ENCODE measurements at regions not wholly inside any gene's neighbourhood (a gene's known extent, or its start where the extent isn't known, plus 50 kb on each side); places are given as distances from the start of the nearest gene placed in this dataset.
"Not testable (repeated sequence)": the region's sequence is repeated elsewhere in the genome, so short reads cannot be mapped to it uniquely, and the experiment has no call there.

DNA sequence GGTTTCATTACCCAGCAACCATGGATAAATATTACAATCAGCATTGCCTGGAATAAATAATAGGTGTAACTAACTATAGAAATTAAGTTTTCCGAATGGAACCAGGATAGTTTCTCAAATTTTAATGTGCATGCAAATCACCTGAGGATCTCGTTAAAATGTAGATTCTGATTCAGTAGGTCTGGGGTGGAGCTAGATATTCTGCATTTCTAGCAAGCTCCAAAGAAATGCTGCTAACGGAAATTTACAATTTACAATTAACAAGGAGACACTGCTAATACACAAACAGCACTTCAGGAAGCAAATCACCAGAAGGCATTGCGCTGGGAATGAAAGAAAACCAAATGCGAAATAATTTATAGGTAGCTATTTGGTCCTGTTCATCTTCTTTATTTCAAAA, 597.5 kb upstream of the KLF12 start:
- no peaks in the 10 kb centered on the region for H3F3A ChIP-seq (ENCODE audit: control insufficient read depth, insufficient read depth)
- no peaks in the 10 kb centered on the region for H4K20me1 ChIP-seq (ENCODE audit: control insufficient read depth, insufficient read depth, low read depth, low read length)
- H3K4me2 ChIP-seq (ENCODE audit: low read length) = no peak overlapping the region
- H3K79me2 ChIP-seq (ENCODE audit: control insufficient read depth, low read length) = no peaks in the 10 kb centered on the region
- no peaks in the 10 kb centered on the region for H3K36me3 ChIP-seq (ENCODE audit: control insufficient read depth, low read length)
- no peaks in the 10 kb centered on the region for H3K27me3 ChIP-seq (ENCODE audit: control insufficient read depth, low read length)
- no peaks in the 10 kb centered on the region for H3K9me3 ChIP-seq (ENCODE audit: control insufficient read depth, insufficient read depth, low read length)
- H3K4me3 ChIP-seq (ENCODE audit: low read length) = no peak overlapping the region
- no peaks in the 10 kb centered on the region for H3K4me1 ChIP-seq (ENCODE audit: control insufficient read depth, low read length)
- TF ChIP-seq, protein P1, sequence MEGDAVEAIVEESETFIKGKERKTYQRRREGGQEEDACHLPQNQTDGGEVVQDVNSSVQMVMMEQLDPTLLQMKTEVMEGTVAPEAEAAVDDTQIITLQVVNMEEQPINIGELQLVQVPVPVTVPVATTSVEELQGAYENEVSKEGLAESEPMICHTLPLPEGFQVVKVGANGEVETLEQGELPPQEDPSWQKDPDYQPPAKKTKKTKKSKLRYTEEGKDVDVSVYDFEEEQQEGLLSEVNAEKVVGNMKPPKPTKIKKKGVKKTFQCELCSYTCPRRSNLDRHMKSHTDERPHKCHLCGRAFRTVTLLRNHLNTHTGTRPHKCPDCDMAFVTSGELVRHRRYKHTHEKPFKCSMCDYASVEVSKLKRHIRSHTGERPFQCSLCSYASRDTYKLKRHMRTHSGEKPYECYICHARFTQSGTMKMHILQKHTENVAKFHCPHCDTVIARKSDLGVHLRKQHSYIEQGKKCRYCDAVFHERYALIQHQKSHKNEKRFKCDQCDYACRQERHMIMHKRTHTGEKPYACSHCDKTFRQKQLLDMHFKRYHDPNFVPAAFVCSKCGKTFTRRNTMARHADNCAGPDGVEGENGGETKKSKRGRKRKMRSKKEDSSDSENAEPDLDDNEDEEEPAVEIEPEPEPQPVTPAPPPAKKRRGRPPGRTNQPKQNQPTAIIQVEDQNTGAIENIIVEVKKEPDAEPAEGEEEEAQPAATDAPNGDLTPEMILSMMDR (IDR thresholded peaks at IDR 0.05; ENCODE audit: low read depth, low read length, poor library complexity, severe bottlenecking) = no peak
- H3K27ac ChIP-seq (ENCODE audit: low read depth, low read length) = no peak overlapping the region
- no peaks in the 10 kb centered on the region for H3K9me2 ChIP-seq (replicated peaks; ENCODE audit: control insufficient read depth, low read length)

DNA sequence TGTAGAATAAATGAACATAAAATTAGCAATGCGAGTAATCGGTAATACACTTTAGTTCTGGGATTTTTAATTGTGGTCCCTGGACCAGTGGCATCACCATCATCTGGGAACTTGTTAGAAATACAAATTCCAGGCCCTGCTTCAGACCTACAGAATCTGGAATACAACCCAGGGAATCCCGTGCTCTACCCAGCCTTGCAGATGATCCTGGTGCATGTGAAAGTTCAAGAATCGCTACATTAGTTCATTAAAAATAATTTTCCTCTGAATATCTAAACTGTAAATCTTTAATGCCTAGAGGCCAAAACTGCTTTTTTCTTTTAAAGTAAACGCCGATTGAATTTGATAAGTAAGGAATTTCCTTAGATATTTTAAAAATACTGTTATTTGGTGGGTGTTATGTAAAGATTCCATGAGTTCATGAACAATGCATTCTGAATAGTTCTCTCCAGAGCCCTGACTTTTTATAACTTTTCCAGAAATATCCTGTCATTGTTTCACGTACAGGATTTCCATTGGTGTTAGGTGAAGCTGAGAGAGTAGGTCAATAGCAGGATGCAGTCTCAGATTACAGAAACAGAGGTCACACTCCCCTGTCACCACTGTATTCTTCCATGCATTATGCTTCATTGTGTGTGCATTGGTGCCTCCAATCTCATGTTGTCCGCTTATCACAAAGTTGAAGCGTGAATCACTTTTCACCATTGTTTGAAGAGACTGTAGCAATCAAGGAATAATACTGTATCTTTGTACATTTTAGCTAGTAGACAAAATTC, 596.5 kb upstream of the KLF12 start:
- Histone ChIP-seq H3K36me3 (ENCODE audit: control insufficient read depth, low read length) (no peaks in the 10 kb centered on the region), H3K4me2 (ENCODE audit: low read length) (no peak overlapping the region), H4K20me1 (ENCODE audit: control insufficient read depth, insufficient read depth, low read depth, low read length) (no peaks in the 10 kb centered on the region), H3F3A (ENCODE audit: control insufficient read depth, insufficient read depth) (no peaks in the 10 kb centered on the region), H3K27me3 (ENCODE audit: control insufficient read depth, low read length) (no peaks in the 10 kb centered on the region), H3K9me3 (ENCODE audit: control insufficient read depth, insufficient read depth, low read length) (no peaks in the 10 kb centered on the region), H3K9me2 (replicated peaks; ENCODE audit: control insufficient read depth, low read length) (no peaks in the 10 kb centered on the region), H3K27ac (ENCODE audit: low read depth, low read length) (no peak overlapping the region), H3K79me2 (ENCODE audit: control insufficient read depth, low read length) (no peaks in the 10 kb centered on the region), H3K4me1 (ENCODE audit: control insufficient read depth, low read length) (no peaks in the 10 kb centered on the region), H3K4me3 (ENCODE audit: low read length) (no peak overlapping the region)
- no peak for TF ChIP-seq EZH2phosphoT487 (IDR thresholded peaks at IDR 0.05; ENCODE audit: borderline replicate concordance, low read length)
- TF ChIP-seq, protein P1 (IDR thresholded peaks at IDR 0.05; ENCODE audit: low read depth, low read length, poor library complexity, severe bottlenecking) = no peak

DNA sequence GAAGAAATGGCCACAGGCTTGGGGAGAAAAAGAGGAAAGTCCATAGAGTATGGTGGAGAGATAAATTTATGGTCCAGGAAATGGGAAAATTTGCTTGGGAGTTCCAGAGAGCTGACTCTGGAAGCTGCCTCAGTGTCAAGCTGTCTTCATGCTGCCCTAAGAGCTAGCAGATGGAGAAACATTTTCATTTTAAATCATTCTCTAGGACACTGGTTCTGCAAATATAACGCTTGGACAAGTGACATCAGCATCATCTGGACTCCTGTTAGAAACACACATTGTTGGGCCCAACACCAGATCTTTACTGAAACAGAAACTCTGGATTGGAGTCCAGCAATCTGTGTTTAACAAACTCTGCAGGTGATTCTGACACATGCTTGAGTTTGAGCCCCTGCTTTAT, 592.0 kb upstream of the KLF12 start:
- Histone ChIP-seq H3K79me2 (ENCODE audit: control insufficient read depth, low read length) (no peaks in the 10 kb centered on the region), H3K27me3 (ENCODE audit: control insufficient read depth, low read length) (no peaks in the 10 kb centered on the region), H3K4me1 (ENCODE audit: control insufficient read depth, low read length) (no peaks in the 10 kb centered on the region), H3K4me3 (ENCODE audit: low read length) (no peak overlapping the region), H3K9me3 (ENCODE audit: control insufficient read depth, insufficient read depth, low read length) (no peaks in the 10 kb centered on the region), H3K4me2 (ENCODE audit: low read length) (no peak overlapping the region), H3K27ac (ENCODE audit: low read depth, low read length) (no peak overlapping the region), H3K36me3 (ENCODE audit: control insufficient read depth, low read length) (no peaks in the 10 kb centered on the region), H4K20me1 (ENCODE audit: control insufficient read depth, insufficient read depth, low read depth, low read length) (no peaks in the 10 kb centered on the region), H3F3A (ENCODE audit: control insufficient read depth, insufficient read depth) (no peaks in the 10 kb centered on the region), H3K9me2 (replicated peaks; ENCODE audit: control insufficient read depth, low read length) (no peaks in the 10 kb centered on the region)
- TF ChIP-seq, protein P1 (IDR thresholded peaks at IDR 0.05; ENCODE audit: low read depth, low read length, poor library complexity, severe bottlenecking) = no peak
- TF ChIP-seq EZH2phosphoT487 (IDR thresholded peaks at IDR 0.05; ENCODE audit: borderline replicate concordance, low read length) = no peak

DNA sequence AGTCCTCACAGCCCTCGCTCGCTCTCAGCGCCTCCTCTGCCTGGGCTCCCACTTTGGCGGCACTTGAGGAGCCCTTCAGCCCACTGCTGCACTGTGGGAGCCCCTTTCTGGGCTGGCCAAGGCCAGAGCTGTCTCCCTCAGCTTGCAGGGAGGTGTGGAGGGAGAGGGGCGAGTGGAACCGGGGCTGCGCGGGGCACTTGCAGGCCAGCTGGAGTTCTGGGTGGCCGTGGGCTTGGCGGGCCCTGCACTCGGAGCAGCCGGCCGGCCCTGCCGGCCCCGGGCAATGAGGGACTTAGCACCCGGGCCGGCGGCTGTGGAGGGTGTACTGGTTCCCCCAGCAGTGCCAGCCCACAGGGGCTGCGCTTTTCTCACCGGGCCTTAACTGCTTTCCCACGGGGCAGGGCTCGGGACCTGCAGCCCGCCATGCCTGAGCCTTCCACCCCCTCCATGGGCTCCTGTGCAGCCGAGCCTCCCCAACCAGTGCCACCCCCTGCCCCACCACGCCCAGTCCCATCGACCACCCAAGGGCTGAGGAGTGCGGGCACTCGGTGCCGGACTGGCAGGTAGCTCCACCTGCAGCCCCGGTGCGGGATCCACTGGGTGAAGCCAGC, 584.1 kb upstream of the KLF12 start:
- H3K4me2 ChIP-seq (ENCODE audit: low read length); H3K4me3 ChIP-seq (ENCODE audit: low read length); H3K4me1 ChIP-seq (ENCODE audit: control insufficient read depth, low read length); H4K20me1 ChIP-seq (ENCODE audit: control insufficient read depth, insufficient read depth, low read depth, low read length); H3K36me3 ChIP-seq (ENCODE audit: control insufficient read depth, low read length); H3K27ac ChIP-seq (ENCODE audit: low read depth, low read length); H3K9me2 ChIP-seq (replicated peaks; ENCODE audit: control insufficient read depth, low read length); H3K79me2 ChIP-seq (ENCODE audit: control insufficient read depth, low read length); H3K9me3 ChIP-seq (ENCODE audit: control insufficient read depth, insufficient read depth, low read length); H3K27me3 ChIP-seq (ENCODE audit: control insufficient read depth, low read length); H3F3A ChIP-seq (ENCODE audit: control insufficient read depth, insufficient read depth): not testable (repeated sequence)
